Activated naive CD8-positive, alpha-beta T cell treated with anti-CD3 and anti-CD28 coated beads, Interleukin-2, amount 50 U/mL, for 24 hours (primary cell): ENCODE measurements at regions not wholly inside any gene's neighbourhood (a gene's known extent, or its start where the extent isn't known, plus 50 kb on each side); places are given as distances from the start of the nearest gene placed in this dataset.

Experiments used
- ATAC-seq: fragments of 150-1000 bp; cut with Tn5 transposase; one replicate; pipeline ENCODE4 v1.10.0; 2021
- DNase-seq: peaks from one replicate; pipeline ENCODE4 v3.0.0; 2021
- H3K27ac Mint-ChIP-seq: one replicate; pipeline ENCODE4 v1.8.0; 2021; ENCODE audit warnings: mild to moderate bottlenecking, mixed read lengths
- H3K27me3 Mint-ChIP-seq: one replicate; pipeline ENCODE4 v1.8.0; 2021; ENCODE audit warnings: mixed read lengths
- H3K36me3 Mint-ChIP-seq: one replicate; pipeline ENCODE4 v1.8.0; 2021; ENCODE audit warnings: low read depth, mixed read lengths
- H3K4me1 Mint-ChIP-seq: one replicate; pipeline ENCODE4 v1.8.0; 2021; ENCODE audit warnings: mixed read lengths
- H3K4me3 Mint-ChIP-seq: one replicate; pipeline ENCODE4 v1.8.0; 2021; ENCODE audit warnings: mild to moderate bottlenecking, moderate library complexity, mixed read lengths
- H3K9me3 Mint-ChIP-seq: one replicate; pipeline ENCODE4 v1.8.0; 2021; ENCODE audit warnings: mixed read lengths

DNA sequence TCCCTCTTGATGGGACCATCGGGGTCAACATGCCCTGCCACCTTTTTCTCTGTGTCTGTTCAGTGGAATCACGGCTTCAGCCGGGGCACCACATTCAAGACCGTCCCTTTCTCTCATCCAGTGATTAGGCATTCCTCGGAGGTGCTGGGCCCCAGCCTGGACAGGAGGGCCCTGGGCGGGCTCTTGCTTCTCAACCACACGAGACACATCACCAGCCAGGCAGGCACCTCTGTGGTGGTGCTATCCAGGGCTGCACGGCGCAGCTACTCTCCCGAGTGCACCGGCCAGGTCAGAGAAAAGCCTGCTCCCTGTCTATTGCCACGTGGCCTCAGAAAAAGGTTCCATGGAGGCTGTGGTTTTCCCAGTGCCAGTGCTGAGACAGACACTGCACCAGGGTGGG lies 255.2 kb upstream of the IRX1 start:
- H3K9me3 Mint-ChIP-seq, result no peaks in the 10 kb centered on the region
- no peaks in the 10 kb centered on the region for H3K27me3 Mint-ChIP-seq
- no peaks in the 10 kb centered on the region for H3K36me3 Mint-ChIP-seq
- no peak overlapping the region for H3K4me3 Mint-ChIP-seq
- DNase-seq (no peak), ATAC-seq (no peak)
- H3K4me1 Mint-ChIP-seq, result no peaks in the 10 kb centered on the region
- H3K27ac Mint-ChIP-seq, result no peak overlapping the region

- no peak overlapping the region for H3K27ac Mint-ChIP-seq
- H3K4me1 Mint-ChIP-seq, result no peaks in the 10 kb centered on the region
- no peaks in the 10 kb centered on the region for H3K36me3 Mint-ChIP-seq
- no peak for DNase-seq
- no peak for ATAC-seq
- H3K27me3 Mint-ChIP-seq, result no peaks in the 10 kb centered on the region
- no peaks in the 10 kb centered on the region for H3K9me3 Mint-ChIP-seq
- no peak overlapping the region for H3K4me3 Mint-ChIP-seq
Measured at GRCh38 chr5:3339798-3340115, 255.9 kb upstream of the IRX1 start.

DNA sequence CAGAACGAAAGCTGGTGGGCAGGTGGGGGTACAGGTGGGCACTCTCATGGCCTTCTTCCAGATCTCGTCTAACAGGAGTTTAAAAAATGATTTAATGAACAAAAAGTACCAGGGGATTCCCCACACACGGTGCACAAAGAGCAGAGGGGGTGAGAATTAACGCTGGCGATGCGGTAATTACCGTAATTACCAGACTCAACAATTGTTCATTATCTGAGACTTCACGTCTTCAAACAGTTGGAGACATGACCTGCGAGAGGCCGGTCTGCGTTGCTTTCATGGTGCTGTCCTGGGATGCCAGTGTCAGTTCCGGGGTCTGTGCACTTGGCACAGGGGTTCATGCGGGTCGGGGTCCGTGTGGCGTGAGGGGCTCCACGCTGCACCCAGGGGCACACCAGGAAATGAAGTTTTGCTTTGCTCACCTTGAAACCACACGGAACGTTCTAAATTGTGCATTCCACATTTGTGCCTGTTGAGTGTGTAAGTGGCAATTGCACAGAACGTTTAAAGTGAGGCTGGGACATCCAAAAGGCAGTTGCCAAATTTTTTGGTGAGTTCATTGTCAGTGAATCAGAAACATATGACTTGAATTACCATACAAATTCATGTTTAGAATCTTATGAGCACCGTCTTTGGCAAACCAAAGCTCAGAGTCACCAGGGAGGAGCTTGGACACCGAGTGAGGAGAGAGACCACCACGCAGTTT lies 256.4 kb upstream of the IRX1 start:
- Mint-ChIP-seq H3K9me3 (no peaks in the 10 kb centered on the region), H3K36me3 (no peaks in the 10 kb centered on the region), H3K4me1 (no peaks in the 10 kb centered on the region), H3K27ac (no peak overlapping the region), H3K27me3 (no peaks in the 10 kb centered on the region), H3K4me3 (no peak overlapping the region)
- ATAC-seq, result no peak
- no peak for DNase-seq

DNA sequence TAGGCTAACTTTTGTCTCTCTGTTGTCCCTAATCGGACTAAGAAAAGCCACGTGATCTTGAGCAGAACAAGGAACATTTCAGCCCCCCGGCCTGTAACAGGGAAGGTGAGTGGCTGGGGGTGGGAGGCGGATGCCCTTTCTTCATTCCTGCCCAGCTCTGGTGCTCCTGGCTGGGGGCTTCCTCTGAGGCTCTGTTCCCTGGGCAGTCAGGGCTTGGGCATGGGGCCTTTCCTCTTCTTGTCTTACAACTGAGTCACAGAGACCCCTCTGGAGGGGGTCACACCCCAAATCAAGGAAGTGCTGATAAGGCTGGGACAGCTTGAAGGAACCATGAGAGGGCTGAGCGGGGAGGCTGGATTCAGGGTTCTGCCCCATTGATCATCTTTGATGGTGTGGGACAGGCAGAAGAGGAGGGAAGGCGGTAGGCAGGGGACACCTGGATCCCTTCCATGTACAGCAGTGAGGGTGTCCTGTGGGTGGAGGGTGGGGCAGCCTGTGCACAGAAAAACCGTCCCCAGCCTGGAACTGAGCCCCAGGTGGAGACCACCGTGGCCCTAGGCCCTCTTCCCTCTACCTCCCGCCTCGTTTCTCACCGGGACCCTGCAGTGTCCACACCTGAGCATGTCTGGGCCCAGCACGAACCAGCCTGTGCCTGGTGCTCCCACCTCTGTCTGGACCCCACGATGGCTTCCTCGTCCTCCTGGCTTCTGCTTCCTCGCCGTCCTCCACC lies 257.7 kb upstream of the IRX1 start:
- H3K27ac Mint-ChIP-seq, result no peak overlapping the region
- H3K27me3 Mint-ChIP-seq, result no peaks in the 10 kb centered on the region
- H3K36me3 Mint-ChIP-seq, result no peaks in the 10 kb centered on the region
- DNase-seq (no peak), ATAC-seq (no peak)
- H3K9me3 Mint-ChIP-seq, result no peaks in the 10 kb centered on the region
- no peak overlapping the region for H3K4me3 Mint-ChIP-seq
- H3K4me1 Mint-ChIP-seq, result no peaks in the 10 kb centered on the region

DNA sequence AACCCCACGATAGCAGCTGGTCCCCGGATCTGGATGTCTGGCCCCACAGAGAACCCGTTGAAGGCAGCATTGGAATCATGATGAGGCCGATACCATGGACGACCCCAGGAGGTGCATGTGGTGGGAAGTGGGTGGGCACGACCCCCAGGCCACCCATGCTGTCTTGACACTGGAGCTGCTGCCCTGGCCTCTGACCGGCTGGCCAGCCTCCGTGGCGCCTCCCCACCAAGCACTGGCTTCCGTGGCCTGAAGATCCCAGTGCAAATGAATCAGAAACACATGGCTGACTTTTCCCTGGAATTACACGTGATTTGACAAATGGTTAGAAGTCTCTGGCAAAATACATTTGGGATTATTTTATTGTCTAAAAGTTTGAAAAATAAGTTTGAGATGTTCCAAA lies 259.0 kb upstream of the IRX1 start:
- no peak for ATAC-seq
- H3K9me3 Mint-ChIP-seq, result no peaks in the 10 kb centered on the region
- no peak overlapping the region for H3K27ac Mint-ChIP-seq
- H3K36me3 Mint-ChIP-seq, result no peaks in the 10 kb centered on the region
- no peak for DNase-seq
- H3K4me3 Mint-ChIP-seq, result no peak overlapping the region
- H3K4me1 Mint-ChIP-seq, result no peaks in the 10 kb centered on the region
- no peaks in the 10 kb centered on the region for H3K27me3 Mint-ChIP-seq

DNA sequence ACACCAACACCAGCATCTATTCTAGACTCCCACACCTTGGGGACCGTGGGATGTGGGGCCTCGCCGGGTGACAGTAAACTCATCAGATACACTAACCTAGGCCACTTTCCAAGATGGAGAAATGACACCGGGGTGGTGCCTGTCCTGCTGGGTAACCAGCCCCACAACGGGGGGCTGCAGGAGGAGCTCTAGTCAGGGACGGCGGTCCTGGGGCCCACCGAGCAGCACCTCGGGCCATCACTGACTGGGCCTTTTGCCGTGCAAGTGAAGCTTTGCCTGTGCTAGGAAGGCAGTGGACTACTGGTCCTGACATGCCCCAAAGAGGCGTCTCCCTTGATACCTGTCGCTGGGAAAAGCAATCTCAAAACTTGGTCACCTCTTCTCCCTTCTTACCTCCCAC lies 260.3 kb upstream of the IRX1 start:
- ATAC-seq (no peak), DNase-seq (no peak)
- Mint-ChIP-seq H3K27ac (no peak overlapping the region), H3K9me3 (no peaks in the 10 kb centered on the region), H3K4me3 (no peak overlapping the region), H3K27me3 (no peaks in the 10 kb centered on the region), H3K4me1 (no peaks in the 10 kb centered on the region), H3K36me3 (no peaks in the 10 kb centered on the region)

DNA sequence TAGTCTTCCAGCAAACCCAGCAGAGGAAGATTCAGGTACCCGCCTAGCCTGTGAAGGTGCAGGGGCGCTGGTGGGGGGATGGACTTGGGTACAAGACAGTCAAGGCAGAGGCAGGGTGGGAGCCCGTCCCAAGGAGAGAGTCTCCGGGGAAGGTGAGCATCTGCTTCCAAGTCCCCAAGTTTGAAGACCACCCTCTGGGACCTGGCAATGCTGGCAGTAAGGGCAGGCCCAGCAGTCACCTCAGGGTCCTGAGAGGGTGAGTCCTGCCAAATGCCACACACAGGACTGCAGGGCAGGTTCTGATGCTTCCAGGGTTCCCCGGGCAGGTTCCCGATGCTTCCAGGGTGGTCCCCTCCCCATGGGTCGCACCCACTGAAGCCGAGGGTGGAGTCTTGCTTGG lies 261.8 kb upstream of the IRX1 start:
- Mint-ChIP-seq H3K27me3 (no peaks in the 10 kb centered on the region), H3K4me3 (no peak overlapping the region), H3K27ac (no peak overlapping the region), H3K4me1 (no peaks in the 10 kb centered on the region), H3K36me3 (no peaks in the 10 kb centered on the region), H3K9me3 (no peaks in the 10 kb centered on the region)
- DNase-seq (no peak), ATAC-seq (no peak)

GRCh38 chr5:3333105-3333504 lies 262.5 kb upstream of the IRX1 start:
- H3K9me3 Mint-ChIP-seq, result no peaks in the 10 kb centered on the region

GRCh38 chr5:3331819-3332218 lies 263.8 kb upstream of the IRX1 start:
- ATAC-seq (no peak), DNase-seq (no peak)
- Mint-ChIP-seq H3K4me1 (no peaks in the 10 kb centered on the region), H3K27me3 (no peaks in the 10 kb centered on the region), H3K36me3 (no peaks in the 10 kb centered on the region), H3K4me3 (no peak overlapping the region), H3K27ac (no peak overlapping the region), H3K9me3 (peaks cover 5% of the 10 kb centered on the region)

More at GRCh38 chr5:3333105-3333504, 262.5 kb upstream of the IRX1 start:
- Mint-ChIP-seq H3K4me1 (no peaks in the 10 kb centered on the region), H3K27me3 (no peaks in the 10 kb centered on the region), H3K4me3 (no peak overlapping the region), H3K27ac (no peak overlapping the region), H3K36me3 (no peaks in the 10 kb centered on the region)
- no peak for ATAC-seq
- DNase-seq, result no peak

- Mint-ChIP-seq H3K27me3 (no peaks in the 10 kb centered on the region), H3K27ac (no peak overlapping the region), H3K4me3 (no peak overlapping the region), H3K36me3 (no peaks in the 10 kb centered on the region), H3K4me1 (no peaks in the 10 kb centered on the region), H3K9me3 (peaks cover 6% of the 10 kb centered on the region)
- no peak for DNase-seq
- ATAC-seq, result no peak
Measured at GRCh38 chr5:3330442-3330841, 265.2 kb upstream of the IRX1 start.

- Mint-ChIP-seq H3K4me1 (no peaks in the 10 kb centered on the region), H3K9me3 (peaks cover 10% of the 10 kb centered on the region), H3K4me3 (no peak overlapping the region), H3K27me3 (no peaks in the 10 kb centered on the region), H3K27ac (no peak overlapping the region), H3K36me3 (no peaks in the 10 kb centered on the region)
- no peak for ATAC-seq
- DNase-seq, result no peak
Measured at GRCh38 chr5:3329427-3329826, 266.2 kb upstream of the IRX1 start.

DNA sequence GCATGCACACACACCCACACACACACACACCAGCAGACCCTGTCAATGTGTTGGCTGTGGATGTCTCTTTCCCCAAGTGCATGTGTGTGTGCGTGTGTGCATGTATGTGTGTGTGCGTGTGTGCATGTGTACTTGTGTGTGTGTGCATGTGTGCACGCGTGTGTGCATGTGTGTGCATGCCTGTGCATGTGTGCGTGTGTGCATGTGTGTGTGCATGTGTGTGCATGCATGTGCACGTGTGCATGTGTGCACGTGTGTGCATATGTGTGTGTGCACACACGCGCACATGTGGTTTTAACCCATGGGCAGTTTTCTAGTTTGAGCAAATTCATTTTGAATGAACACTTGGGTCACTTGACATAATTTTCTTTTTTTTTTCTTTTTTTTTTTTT lies 268.8 kb upstream of the IRX1 start:
- no peaks in the 10 kb centered on the region for H3K27me3 Mint-ChIP-seq
- no peaks in the 10 kb centered on the region for H3K36me3 Mint-ChIP-seq
- DNase-seq, result no peak
- no peak for ATAC-seq
- H3K9me3 Mint-ChIP-seq, result peaks cover 10% of the 10 kb centered on the region
- H3K4me3 Mint-ChIP-seq, result no peak overlapping the region
- H3K27ac Mint-ChIP-seq, result no peak overlapping the region
- H3K4me1 Mint-ChIP-seq, result no peaks in the 10 kb centered on the region

DNA sequence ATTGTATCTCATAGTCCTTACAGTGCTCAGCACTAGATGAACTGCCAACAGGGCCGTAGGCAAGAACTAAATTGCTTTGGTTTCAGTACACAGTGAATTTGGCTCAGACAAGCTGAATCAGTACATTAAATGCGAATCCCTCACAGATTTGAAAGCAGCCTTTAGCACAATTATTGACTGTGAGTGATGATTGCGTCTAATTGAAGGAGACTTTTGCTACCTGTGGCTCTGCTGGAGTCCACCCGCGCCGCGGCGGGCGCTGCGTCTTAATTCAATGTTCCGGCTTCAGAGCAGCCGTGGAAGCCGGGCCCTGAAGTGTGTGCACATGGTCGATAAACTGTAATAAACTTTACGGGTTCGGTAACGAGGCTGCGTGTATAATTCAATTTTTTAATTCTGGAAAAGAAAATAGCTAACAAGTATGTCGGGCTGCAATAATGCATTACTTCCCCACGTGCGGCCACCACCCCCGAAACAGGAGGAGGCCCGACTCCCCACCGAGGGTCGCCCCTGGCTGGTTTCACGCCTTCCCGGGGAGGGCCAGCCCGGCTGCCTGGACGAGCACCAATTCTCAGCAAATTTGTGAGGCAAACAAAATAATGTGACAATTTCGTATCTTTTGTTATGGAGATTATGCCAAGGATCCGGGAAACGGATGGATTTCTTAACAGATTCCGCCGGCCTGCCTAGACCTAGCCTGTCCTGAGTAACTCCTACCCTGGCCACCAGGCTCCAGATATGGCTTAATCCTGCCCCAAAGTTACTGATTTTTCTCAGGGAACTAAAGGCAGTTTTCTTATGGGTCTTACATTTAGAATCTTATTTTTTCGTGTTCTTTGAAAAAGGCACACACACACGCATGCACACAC lies 269.4 kb upstream of the IRX1 start:
- no peak overlapping the region for H3K4me3 Mint-ChIP-seq
- no peaks in the 10 kb centered on the region for H3K27me3 Mint-ChIP-seq
- no peak for DNase-seq
- H3K9me3 Mint-ChIP-seq, result peaks cover 10% of the 10 kb centered on the region
- no peaks in the 10 kb centered on the region for H3K4me1 Mint-ChIP-seq
- no peak for ATAC-seq
- H3K36me3 Mint-ChIP-seq, result no peaks in the 10 kb centered on the region
- no peak overlapping the region for H3K27ac Mint-ChIP-seq

- no peak for DNase-seq
- ATAC-seq, result no peak
- Mint-ChIP-seq H3K4me3 (no peak overlapping the region), H3K36me3 (no peaks in the 10 kb centered on the region), H3K9me3 (peaks cover 10% of the 10 kb centered on the region), H3K4me1 (no peaks in the 10 kb centered on the region), H3K27ac (no peak overlapping the region), H3K27me3 (no peaks in the 10 kb centered on the region)
Measured at GRCh38 chr5:3325201-3325971, 270.2 kb upstream of the IRX1 start.
